GM12878 (cell line): ENCODE measurements at regions not wholly inside any gene's neighbourhood (a gene's known extent, or its start where the extent isn't known, plus 50 kb on each side); places are given as distances from the start of the nearest gene placed in this dataset.

Source experiments
- BCLAF1 ChIP-seq: fragments of 450-650 bp; IDR thresholded peaks from 2 replicates; pipeline ENCODE4 v1.6.1; 2017; ENCODE audit warnings: antibody characterized with exemption, mild to moderate bottlenecking, moderate library complexity
- CEBPZ ChIP-seq: fragments of 150-350 bp; IDR thresholded peaks from 2 replicates; pipeline ENCODE4 v1.6.1; 2016; ENCODE audit warnings: low read depth, low read length
- HDGF ChIP-seq: fragments of 450-650 bp; IDR thresholded peaks from 2 replicates; pipeline ENCODE4 v1.6.1; 2016; ENCODE audit warnings: antibody characterized with exemption
- IRF5 ChIP-seq: fragments of 450-650 bp; IDR thresholded peaks from 2 replicates; pipeline ENCODE4 v1.6.1; 2017; ENCODE audit warnings: borderline replicate concordance
- RELA ChIP-seq: fragments of 450-650 bp; IDR thresholded peaks from 2 replicates; pipeline ENCODE4 v1.8.0; 2014; ENCODE audit warnings: borderline replicate concordance; ENCODE audit not compliant: partially characterized antibody
- ZNF592 ChIP-seq: fragments of 450-650 bp; IDR thresholded peaks from 2 replicates; pipeline ENCODE4 v1.6.1; 2017; ENCODE audit warnings: mild to moderate bottlenecking, moderate library complexity

DNA sequence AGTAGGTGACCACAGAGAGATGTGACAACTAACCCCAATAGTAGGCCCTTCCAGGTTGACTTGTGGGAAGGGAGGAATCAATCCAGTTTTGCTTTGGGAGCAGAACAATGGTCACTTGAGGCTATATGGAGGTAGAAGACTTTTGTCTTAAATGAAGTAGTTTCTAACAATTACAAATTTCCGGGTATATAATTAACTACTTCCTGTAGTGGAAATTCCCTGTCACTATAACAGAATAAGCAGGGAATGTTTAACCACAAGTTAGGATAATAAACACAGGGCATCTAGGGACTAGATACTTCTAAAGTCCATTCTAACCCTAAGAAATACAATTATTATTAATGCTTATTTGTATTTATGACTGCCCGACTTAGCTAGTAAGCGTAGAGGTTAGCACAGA lies 99.0 kb upstream of the TRPC3 start (continued):
- TF ChIP-seq IRF5, result no peak
- TF ChIP-seq ZNF592, result no peak
- no peak for TF ChIP-seq BCLAF1
- TF ChIP-seq RELA, result no peak
- no peak for TF ChIP-seq HDGF
- TF ChIP-seq CEBPZ, result no peak
- TF ChIP-seq, all 136 proteins: peak for 0
